ENCODE measurements at regions not wholly inside any gene's neighbourhood (a gene's known extent, or its start where the extent isn't known, plus 50 kb on each side); places are given as distances from the start of the nearest gene placed in this dataset.
A peak's percentile ranks its signal among the peaks of the same experiment; 100 is the strongest.

- TF ChIP-seq CTCF (conservative IDR thresholded peaks at IDR 0.05; ENCODE audit: low read depth, low read length) = no peak
- H3K4me3 ChIP-seq (ENCODE audit: low read depth, low read length) = no peak overlapping the region
- no peak for DNase-seq (ENCODE audit: low read depth)
Observed at GRCh38 chr20:53831812-53832211, 238.2 kb upstream of the ZNF217 start.

GRCh38 chr20:53831228-53831627 lies 237.6 kb upstream of the ZNF217 start:
- H3K4me3 ChIP-seq (ENCODE audit: low read depth, low read length) = no peak overlapping the region
- no peak for TF ChIP-seq CTCF (conservative IDR thresholded peaks at IDR 0.05; ENCODE audit: low read depth, low read length)
- no peak for DNase-seq (ENCODE audit: low read depth)

GRCh38 chr20:53829724-53830521 lies 236.3 kb upstream of the ZNF217 start:
- peak; percentile 71 for DNase-seq (ENCODE audit: low read depth)
- no peak for TF ChIP-seq CTCF (conservative IDR thresholded peaks at IDR 0.05; ENCODE audit: low read depth, low read length)
- no peak overlapping the region for H3K4me3 ChIP-seq (ENCODE audit: low read depth, low read length)

- H3K4me3 ChIP-seq (ENCODE audit: low read depth, low read length) = peak overlapping the region; percentile 20
- DNase-seq (ENCODE audit: low read depth) = peak; percentile 97
- no peak for TF ChIP-seq CTCF (conservative IDR thresholded peaks at IDR 0.05; ENCODE audit: low read depth, low read length)
Observed at GRCh38 chr20:53829255-53829723, 235.7 kb upstream of the ZNF217 start.

- peak; percentile 95 for DNase-seq (ENCODE audit: low read depth)
- H3K4me3 ChIP-seq (ENCODE audit: low read depth, low read length) = peak overlapping the region; percentile 20
- peak; percentile 44 for TF ChIP-seq CTCF (conservative IDR thresholded peaks at IDR 0.05; ENCODE audit: low read depth, low read length)
Observed at GRCh38 chr20:53828682-53829254, 235.1 kb upstream of the ZNF217 start.

- peak overlapping the region; percentile 20 for H3K4me3 ChIP-seq (ENCODE audit: low read depth, low read length)
- peak; percentile 100 for DNase-seq (ENCODE audit: low read depth)
- no peak for TF ChIP-seq CTCF (conservative IDR thresholded peaks at IDR 0.05; ENCODE audit: low read depth, low read length)
Observed at GRCh38 chr20:53828088-53828681, 234.5 kb upstream of the ZNF217 start.

All from choroid plexus epithelial cell (primary cell).